SH-SY5Y (cell line): ENCODE measurements at regions not wholly inside any gene's neighbourhood (a gene's known extent, or its start where the extent isn't known, plus 50 kb on each side); places are given as distances from the start of the nearest gene placed in this dataset.

ENCODE experiments used
- GATA2 ChIP-seq: IDR thresholded peaks from 2 replicates; pipeline ENCODE4 v1.6.1; 2011; ENCODE audit warnings: mild to moderate bottlenecking, low read depth, low read length
- GATA3 ChIP-seq: IDR thresholded peaks from 2 replicates; pipeline ENCODE4 v1.6.1; 2011; ENCODE audit warnings: low read depth, mild to moderate bottlenecking, low read length, moderate library complexity

- TF ChIP-seq GATA2, result no peak
- TF ChIP-seq GATA3, result no peak
Measured at GRCh38 chr6:113361014-113361645, 496.0 kb upstream of the MARCKS start.
